HG03558 (cell line): ENCODE measurements at regions not wholly inside any gene's neighbourhood (a gene's known extent, or its start where the extent isn't known, plus 50 kb on each side); places are given as distances from the start of the nearest gene placed in this dataset.

Experiments
- ATAC-seq: cut with Tn5 transposase; IDR thresholded peaks from one replicate; pipeline ENCODE4 v1.9.1; 2021; ENCODE audit warnings: moderate number of reproducible peaks; ENCODE audit not compliant: unreplicated experiment; ENCODE audit errors: extremely low read depth

DNA sequence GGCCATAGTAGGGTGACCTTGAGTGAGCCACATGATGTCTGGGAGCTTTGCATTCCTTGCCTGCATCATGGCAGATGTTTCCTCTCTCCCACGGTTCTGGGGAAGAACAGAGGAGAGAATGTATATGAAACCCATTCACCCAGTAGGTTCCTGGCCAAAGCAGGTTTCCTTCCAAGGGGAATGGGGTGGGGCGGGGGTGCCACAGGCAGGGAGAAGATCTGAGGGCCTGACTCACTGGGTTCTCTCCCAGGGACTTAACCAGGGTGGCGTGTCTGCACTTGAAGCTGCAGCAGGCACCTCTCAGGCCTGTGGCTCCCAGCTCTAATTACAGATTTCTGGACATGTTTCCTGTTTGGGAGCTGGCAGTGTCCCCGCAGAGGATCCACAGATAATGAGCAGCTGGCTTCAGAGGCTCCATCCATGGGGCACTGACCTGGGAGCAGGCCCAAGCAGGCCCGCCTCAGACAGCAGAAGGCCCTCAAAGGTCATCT lies 50.2 kb upstream of the ZMIZ1 start:
- no peak for ATAC-seq
